Peyer's patch (tissue), 4 donors: ENCODE measurements at regions not wholly inside any gene's neighbourhood (a gene's known extent, or its start where the extent isn't known, plus 50 kb on each side); places are given as distances from the start of the nearest gene placed in this dataset.

ENCODE experiments used
- POLR2A ChIP-seq, 2 donors: fragments of 450-650 bp; IDR thresholded peaks; one replicate each; pipeline ENCODE4 v1.5.1; 2017; ENCODE audit warnings: antibody characterized with exemption in 2 of 2, mild to moderate bottlenecking in 2 of 2, moderate library complexity in 2 of 2
- TF ChIP-seq, protein P1 (sequence below), 6 experiments: fragments of 450-650 bp in 4 of 6; fragments of 200-600 bp in 2 of 6; sonication (generic) in 1 of 6; IDR thresholded peaks; one replicate each; pipeline ENCODE4 v1.5.1; 2017 to 2019; ENCODE audit warnings: antibody characterized with exemption in 6 of 6, mild to moderate bottlenecking in 3 of 6, moderate library complexity in 1 of 6

DNA sequence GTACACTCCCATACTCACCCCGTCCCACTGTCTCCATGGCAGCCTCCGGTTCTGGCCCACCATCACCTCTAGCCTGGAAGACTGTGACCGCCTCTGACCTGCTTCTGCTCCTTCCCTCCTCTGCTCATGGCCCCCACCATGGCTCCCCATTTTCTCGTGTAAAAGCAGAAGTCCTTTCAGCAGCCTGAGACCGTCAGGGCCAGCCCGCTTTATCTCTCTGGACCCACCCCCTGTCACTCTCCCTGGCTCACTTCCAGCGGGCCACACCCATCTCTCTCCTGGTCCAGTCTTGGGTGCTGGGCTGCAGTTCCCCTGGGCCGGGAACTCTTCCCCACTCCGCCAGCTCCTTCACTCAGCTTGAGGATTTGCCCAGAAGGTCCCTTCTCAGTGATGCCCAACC is 96.0 kb upstream of the RUFY1 start:
- TF ChIP-seq POLR2A (IDR thresholded peaks at IDR 0.05): no peak
- TF ChIP-seq, protein P1, sequence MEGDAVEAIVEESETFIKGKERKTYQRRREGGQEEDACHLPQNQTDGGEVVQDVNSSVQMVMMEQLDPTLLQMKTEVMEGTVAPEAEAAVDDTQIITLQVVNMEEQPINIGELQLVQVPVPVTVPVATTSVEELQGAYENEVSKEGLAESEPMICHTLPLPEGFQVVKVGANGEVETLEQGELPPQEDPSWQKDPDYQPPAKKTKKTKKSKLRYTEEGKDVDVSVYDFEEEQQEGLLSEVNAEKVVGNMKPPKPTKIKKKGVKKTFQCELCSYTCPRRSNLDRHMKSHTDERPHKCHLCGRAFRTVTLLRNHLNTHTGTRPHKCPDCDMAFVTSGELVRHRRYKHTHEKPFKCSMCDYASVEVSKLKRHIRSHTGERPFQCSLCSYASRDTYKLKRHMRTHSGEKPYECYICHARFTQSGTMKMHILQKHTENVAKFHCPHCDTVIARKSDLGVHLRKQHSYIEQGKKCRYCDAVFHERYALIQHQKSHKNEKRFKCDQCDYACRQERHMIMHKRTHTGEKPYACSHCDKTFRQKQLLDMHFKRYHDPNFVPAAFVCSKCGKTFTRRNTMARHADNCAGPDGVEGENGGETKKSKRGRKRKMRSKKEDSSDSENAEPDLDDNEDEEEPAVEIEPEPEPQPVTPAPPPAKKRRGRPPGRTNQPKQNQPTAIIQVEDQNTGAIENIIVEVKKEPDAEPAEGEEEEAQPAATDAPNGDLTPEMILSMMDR (IDR thresholded peaks at IDR 0.05): no peak
